Suppressor macrophage (primary cell): ENCODE measurements at regions not wholly inside any gene's neighbourhood (a gene's known extent, or its start where the extent isn't known, plus 50 kb on each side); places are given as distances from the start of the nearest gene placed in this dataset.

Experiments
- DNase-seq, 4 experiments: peaks; one replicate each; pipeline ENCODE4 v3.0.0-alpha.2; 2020 to 2022

- DNase-seq, result no peak
Measured at GRCh38 chrY:7977301-7977700, 1065.7 kb upstream of the AMELY start.

GRCh38 chrY:7968293-7968692, 1056.7 kb upstream of the AMELY start:
- DNase-seq, result peak in 2 of 4 experiments; percentile 3 to 11

GRCh38 chrY:7966916-7967315, 1055.4 kb upstream of the AMELY start:
- no peak for DNase-seq

GRCh38 chrY:7963393-7963792, 1051.8 kb upstream of the AMELY start:
- no peak for DNase-seq

- DNase-seq, result no peak
Measured at GRCh38 chrY:7962350-7962749, 1050.8 kb upstream of the AMELY start.

GRCh38 chrY:7961811-7962210, 1050.3 kb upstream of the AMELY start:
- no peak for DNase-seq

- DNase-seq, result no peak
Measured at GRCh38 chrY:7957773-7958172, 1046.2 kb upstream of the AMELY start.

- DNase-seq, result no peak
Measured at GRCh38 chrY:7951187-7951852, 1039.8 kb upstream of the AMELY start.

GRCh38 chrY:7944135-7944534, 1032.6 kb upstream of the AMELY start:
- no peak for DNase-seq

- DNase-seq, result no peak
Measured at GRCh38 chrY:7942711-7943110, 1031.2 kb upstream of the AMELY start.

- no peak for DNase-seq
Measured at GRCh38 chrY:7941856-7942255, 1030.3 kb upstream of the AMELY start.

GRCh38 chrY:7938982-7939718, 1027.6 kb upstream of the AMELY start:
- no peak for DNase-seq

- no peak for DNase-seq
Measured at GRCh38 chrY:7936831-7937230, 1025.3 kb upstream of the AMELY start.

- no peak for DNase-seq
Measured at GRCh38 chrY:7936046-7936445, 1024.5 kb upstream of the AMELY start.

GRCh38 chrY:7935606-7936005, 1024.1 kb upstream of the AMELY start:
- DNase-seq, result no peak

- DNase-seq, result no peak
Measured at GRCh38 chrY:7932424-7932823, 1020.9 kb upstream of the AMELY start.

- DNase-seq, result no peak
Measured at GRCh38 chrY:7929866-7930265, 1018.3 kb upstream of the AMELY start.

- no peak for DNase-seq
Measured at GRCh38 chrY:7924059-7924458, 1012.5 kb upstream of the AMELY start.

- DNase-seq, result no peak
Measured at GRCh38 chrY:7923476-7924017, 1012.0 kb upstream of the AMELY start.

GRCh38 chrY:7920382-7920781, 1008.8 kb upstream of the AMELY start:
- DNase-seq, result no peak

- no peak for DNase-seq
Measured at GRCh38 chrY:7888506-7888905, 977.0 kb upstream of the AMELY start.

- DNase-seq, result no peak
Measured at GRCh38 chrY:7881696-7882095, 970.1 kb upstream of the AMELY start.

GRCh38 chrY:7879245-7879644, 967.7 kb upstream of the AMELY start:
- DNase-seq, result no peak

- no peak for DNase-seq
Measured at GRCh38 chrY:7878719-7879118, 967.2 kb upstream of the AMELY start.
